ENCODE measurements at regions not wholly inside any gene's neighbourhood (a gene's known extent, or its start where the extent isn't known, plus 50 kb on each side); places are given as distances from the start of the nearest gene placed in this dataset.
"Not testable (repeated sequence)": the region's sequence is repeated elsewhere in the genome, so short reads cannot be mapped to it uniquely, and the experiment has no call there.

- DNase-seq: no peak
Observed at GRCh38 chr1:38658883-38659282, 200.7 kb downstream of the RRAGC start.

GRCh38 chr1:38657873-38658272, 201.7 kb downstream of the RRAGC start:
- DNase-seq: no peak

DNA sequence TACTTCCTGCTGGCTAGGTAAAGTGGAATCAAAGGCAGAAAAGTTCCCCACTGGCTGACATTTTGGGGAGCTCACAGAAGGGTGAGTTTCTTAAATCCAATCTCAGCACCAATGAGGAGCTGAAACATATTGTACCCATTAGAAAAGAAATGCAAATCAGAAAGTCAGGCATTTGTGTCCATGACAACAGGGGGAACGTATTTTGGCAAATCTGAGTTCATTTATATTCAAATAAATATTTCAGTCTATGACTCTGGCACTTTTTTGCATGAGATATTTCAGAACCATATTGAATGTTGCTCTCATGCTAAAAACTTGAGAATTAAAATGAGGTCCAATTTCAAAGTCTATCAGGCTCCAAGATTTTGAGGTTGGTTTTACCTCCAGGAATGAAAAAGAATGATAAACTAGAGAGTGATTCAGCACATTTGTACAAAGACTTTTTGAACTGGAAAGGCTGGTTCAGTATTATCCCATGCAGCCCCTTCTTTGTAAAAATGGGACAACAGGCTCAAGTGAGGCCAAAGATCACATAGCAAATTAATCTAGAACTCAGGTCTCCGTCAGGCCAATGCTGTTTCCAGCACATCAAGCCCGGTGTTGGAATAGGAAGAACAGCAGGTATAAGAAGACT, 202.2 kb downstream of the RRAGC start:
- no peak for DNase-seq

DNA sequence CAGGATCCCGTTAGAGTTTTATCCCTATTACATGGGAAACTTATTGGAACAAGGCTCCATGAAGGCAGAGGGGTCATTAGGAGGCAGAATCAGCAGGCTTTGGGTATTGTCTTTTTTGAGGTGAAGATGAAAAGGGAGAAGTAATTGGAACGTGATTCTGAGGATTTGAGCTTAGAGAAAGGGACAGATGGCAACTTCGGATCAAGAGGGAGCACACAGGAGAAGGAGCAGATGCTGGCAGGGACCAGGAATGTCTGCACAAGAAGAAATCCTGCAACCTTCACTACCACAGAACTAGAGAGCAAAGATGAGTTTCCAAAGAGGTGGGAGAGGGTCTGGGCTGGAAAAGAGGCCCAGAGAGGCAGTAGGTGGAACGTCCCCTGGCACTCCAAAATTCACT, 202.8 kb downstream of the RRAGC start:
- DNase-seq: no peak

GRCh38 chr1:38652217-38652616, 207.4 kb downstream of the RRAGC start:
- no peak for DNase-seq

DNA sequence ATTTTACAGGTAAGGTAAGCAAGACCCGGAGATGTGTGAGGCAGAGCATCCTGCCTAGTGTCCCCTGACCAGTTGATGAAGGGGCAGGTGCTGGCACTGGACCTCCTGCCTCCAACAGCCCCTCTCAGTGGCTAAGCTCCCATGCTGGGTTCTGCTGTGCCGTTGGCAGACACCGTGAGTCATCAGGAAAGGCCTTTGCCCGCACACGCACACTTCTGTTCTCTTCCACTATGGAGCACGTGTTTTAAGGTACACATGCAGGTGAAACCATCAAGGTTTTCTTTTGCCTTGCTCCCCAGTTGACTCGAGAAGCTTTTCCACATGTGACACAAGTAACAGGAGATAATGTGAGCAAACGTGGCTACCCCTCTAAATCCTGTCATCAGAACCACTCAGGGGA, 207.9 kb downstream of the RRAGC start:
- DNase-seq: no peak

- no peak for DNase-seq
Observed at GRCh38 chr1:38648417-38648816, 211.2 kb downstream of the RRAGC start.

- not testable (repeated sequence) for DNase-seq
Observed at GRCh38 chr1:38647341-38647740, 212.2 kb downstream of the RRAGC start.

- DNase-seq: no peak
Observed at GRCh38 chr1:38644092-38644491, 215.5 kb downstream of the RRAGC start.

GRCh38 chr1:38641661-38642060, 217.9 kb downstream of the RRAGC start:
- no peak for DNase-seq

DNA sequence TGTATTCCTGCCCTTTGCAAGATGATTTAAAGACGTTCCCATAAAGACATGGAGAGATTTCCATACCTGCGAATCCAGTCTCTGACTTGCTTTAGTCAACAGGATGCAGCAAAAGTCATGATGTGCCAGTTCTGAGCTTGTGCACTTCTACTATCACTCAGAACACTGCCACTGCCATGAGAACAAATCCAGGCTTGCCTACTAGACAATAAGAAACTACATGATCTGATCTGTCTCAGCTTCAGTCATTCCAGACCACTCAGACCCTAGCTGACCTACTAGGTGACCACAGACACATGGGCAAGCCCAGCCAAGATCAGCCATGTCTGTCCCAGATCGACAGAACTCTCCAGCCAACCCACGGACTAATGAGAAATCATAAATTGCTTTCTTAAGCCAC, 219.2 kb downstream of the RRAGC start:
- DNase-seq: no peak

DNA sequence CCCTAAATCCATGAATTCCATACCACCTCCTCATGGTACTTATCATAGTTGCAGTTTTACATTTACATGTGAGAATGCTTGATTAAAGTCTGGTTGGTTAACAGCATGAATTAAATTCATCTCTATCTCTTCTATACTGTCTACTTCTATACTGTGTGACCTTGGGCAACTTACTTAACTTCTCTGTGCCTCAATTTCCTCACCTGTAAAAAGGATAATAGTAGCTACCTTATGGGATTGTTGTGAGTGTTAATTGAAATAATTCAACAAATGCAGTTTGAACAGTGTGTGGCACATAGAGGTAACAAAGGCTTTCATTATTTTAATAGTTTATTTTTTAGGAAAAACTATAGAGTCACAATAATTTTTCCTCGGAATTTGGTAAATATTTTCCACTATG, 231.3 kb downstream of the RRAGC start:
- DNase-seq: no peak

DNA sequence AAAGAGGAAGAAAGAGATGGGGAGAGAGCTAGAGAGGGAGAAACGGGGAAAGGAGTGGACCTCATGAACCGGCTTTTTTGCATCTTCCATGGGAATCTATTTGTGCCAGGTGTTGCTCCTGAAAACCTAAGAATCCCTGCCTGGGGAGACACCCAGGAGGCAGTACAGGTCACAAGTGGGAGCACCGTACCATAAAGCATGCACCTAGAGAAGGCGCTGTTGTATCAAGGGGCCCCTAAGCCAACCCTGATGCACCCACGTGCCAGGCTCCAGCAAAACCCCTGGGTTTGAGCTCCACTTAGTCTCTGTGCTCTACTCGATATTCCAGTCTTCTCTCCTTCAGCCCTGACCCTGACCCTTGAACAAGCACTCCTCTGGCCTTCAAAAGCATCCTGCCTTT, 233.6 kb downstream of the RRAGC start:
- DNase-seq: no peak

DNA sequence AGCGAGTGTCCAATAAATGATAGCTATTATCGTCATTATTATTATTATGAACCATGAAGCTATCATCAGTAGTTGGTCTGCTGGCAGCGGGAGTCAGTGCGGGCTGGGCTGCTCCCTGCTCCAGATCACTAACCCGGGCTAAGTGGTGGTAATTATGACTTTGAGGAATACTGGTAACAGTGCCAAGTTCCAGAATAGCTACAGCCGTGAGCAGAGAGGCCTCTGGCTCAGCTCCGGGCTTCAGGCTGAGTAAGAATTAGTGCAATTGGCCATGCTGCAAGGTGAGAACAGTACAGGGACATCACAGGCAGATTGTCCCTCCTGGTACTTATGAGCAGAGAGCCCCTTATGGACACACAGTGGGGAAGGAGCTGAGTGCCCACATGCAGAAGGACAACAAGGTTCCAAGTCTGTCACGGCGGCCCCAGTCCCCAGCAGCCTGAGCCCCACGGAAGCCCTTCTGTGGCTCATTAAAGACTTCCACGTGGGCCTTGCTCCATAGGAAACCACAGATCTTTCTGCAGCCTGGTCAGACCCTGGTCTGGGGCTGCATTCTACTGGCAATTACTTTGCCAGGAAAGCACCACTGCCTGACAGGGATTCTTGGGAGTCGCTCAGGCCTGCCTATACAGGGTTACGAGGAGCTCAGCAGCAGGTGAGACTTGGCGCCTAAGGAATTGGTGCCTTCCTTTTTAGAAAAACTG, 235.1 kb downstream of the RRAGC start:
- DNase-seq: no peak

DNA sequence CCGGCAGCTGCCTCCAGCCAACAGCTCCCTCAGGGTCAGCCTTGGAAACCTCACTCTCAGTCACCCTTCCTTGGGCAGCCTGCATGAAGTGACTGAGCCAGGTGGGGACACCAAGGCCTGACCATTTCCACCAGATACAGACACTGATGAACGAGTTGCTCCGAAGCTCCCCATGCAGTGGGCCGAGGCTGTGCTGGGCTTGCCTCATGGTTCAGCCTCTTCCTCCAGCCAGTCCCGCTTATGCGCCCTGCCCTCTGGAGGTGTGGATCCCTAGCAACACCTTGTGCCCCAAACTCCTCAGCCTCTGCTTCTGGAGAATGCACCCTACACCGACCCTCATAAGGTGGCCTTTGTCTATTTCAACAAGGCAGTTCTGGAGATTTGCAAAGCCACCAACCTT, 236.0 kb downstream of the RRAGC start:
- no peak for DNase-seq

DNA sequence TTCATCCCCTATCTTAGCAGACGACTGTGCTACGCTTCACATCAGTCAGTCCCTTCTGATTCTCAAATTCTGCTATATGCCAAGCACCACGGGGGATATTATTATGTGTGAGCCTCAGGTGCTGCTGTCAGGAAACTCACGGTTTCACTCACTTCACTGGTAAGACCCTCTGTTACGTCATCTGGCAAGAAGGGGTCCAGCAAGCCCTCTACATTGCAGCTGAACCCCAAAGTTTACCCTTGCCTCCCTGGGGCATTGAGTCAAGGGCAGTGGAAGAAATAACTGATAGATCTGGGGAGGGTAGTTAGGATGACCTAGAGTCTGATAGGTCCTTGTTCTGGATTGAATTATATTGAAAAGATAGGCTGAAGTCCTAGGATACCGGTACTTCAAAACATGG, 237.4 kb downstream of the RRAGC start:
- DNase-seq: no peak

DNA sequence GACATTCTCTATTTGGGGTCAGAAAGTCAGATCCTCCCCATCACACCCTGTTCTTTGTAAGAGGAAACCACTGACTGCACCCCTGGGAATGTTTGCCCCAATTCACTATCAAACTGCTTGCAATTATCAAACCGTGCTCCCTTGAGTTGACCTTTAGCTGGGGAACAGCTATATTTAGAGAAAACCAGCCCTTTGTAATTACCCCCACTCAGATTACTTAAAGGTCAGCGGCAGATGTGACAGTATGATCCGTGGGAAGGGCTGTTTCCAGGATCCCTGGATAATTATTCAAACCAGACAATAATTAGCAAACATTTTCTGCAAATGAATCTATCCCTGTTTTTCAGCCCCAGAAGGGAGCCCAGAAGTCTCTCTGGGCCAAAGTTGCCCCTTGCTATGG, 242.7 kb downstream of the RRAGC start:
- DNase-seq: no peak

GRCh38 chr1:38615680-38616079, 243.9 kb downstream of the RRAGC start:
- no peak for DNase-seq

GRCh38 chr1:38614861-38615260, 244.7 kb downstream of the RRAGC start:
- no peak for DNase-seq

- DNase-seq: no peak
Observed at GRCh38 chr1:38613996-38614395, 245.6 kb downstream of the RRAGC start.

- DNase-seq: no peak
Observed at GRCh38 chr1:38612951-38613350, 246.6 kb downstream of the RRAGC start.

DNA sequence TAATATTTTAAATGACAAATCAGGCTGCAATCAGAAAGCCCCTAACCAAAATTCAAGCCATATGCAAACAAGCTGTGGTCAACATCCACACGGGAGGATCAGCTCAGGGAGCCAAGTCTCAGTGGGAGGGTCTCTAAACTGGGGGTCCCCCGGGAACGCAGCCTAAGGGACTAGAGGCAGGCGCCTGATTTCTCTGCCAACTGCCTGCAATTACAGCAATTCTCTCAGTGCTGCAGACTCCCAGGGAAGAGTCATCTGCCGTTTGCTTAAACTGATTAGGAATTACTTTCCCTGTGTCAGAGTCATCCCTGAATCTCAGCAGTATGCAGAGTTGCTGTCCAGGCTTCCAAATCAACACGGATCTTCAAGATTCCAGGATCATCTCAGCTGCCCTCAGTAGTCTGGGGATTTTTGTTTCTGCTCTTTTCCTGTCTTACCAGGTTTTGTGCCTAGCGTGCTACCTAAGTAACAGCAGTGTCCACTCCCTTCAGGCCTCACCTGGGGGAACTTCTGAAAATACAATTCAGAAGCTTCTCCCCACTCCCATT, 247.8 kb downstream of the RRAGC start:
- no peak for DNase-seq

- no peak for DNase-seq
Observed at GRCh38 chr1:38609166-38610025, 250.2 kb downstream of the RRAGC start.
